Activated CD8-positive, alpha-beta memory T cell treated with anti-CD3 and anti-CD28 coated beads for 36 hours (primary cell): ENCODE measurements at regions not wholly inside any gene's neighbourhood (a gene's known extent, or its start where the extent isn't known, plus 50 kb on each side); places are given as distances from the start of the nearest gene placed in this dataset.
"Not testable (repeated sequence)": the region's sequence is repeated elsewhere in the genome, so short reads cannot be mapped to it uniquely, and the experiment has no call there.

Experiments used
- CTCF ChIA-PET: fragments of 350-600 bp; sonication (Branson Sonifier 250); formaldehyde crosslinking; loops from one replicate; lab custom pipeline; 2021; ENCODE audit warnings: antibody characterized with exemption; lab: Charles Lee
- POLR2A ChIA-PET: fragments of 350-600 bp; sonication (Branson Sonifier 250); formaldehyde crosslinking; loops from one replicate; lab custom pipeline; 2021; ENCODE audit warnings: antibody characterized with exemption; lab: Charles Lee

DNA sequence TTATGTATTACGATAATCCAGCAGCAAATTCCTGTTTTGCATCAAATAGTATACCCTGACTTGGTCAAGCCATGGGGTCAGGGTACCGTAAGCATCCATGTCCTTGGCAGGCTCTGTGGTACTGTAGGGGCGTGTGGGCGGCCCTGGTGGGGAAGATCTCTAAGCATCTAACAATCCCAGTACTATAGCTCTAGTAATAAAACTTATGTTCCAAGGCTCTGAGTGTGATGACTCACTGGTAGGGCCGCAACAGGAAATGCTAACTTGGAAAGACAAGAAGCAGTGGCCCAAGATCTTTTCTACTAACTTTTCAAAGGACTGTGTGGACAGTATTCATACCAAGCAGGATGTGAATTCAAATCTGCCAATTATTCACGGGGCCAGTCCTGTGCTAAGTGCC is 63.8 kb downstream of the CLEC18A start:
- POLR2A ChIA-PET, CTCF ChIA-PET: not testable (repeated sequence)

DNA sequence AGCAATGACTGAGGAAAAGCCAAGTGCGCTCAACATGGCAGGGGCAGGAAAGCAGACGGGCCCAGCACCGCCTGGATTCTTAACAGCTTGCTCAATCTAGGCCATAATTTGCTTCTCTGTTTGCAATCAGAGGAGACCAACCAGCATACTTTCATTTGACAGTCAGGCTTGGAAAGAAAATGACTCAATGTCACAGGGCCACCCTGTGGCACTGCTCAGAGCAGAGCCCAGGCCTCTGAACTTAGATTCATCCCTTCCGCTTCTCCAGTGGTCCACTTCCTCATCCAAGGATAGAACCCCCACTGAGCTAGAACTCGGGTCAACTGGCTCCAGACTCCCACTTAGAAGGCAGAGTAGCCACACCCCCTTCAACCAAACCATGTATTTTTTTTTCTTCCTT is 65.6 kb downstream of the CLEC18A start:
- POLR2A ChIA-PET, CTCF ChIA-PET: not testable (repeated sequence)

- ChIA-PET POLR2A (no interaction called here), CTCF (no interaction called here)
Measured at GRCh38 chr16:70018254-70018653, 67.1 kb downstream of the CLEC18A start.

GRCh38 chr16:70023207-70023606 is 72.1 kb downstream of the CLEC18A start:
- POLR2A ChIA-PET, result interaction anchor here (0.7 kb wide), 1 partner anchor 127 kb away, joined by 3 read pairs; no protein-coding TSS in a partner anchor

GRCh38 chr16:70023956-70024355 is 72.8 kb downstream of the CLEC18A start:
- CTCF ChIA-PET, POLR2A ChIA-PET: not testable (repeated sequence)

More at GRCh38 chr16:70023207-70023606, 72.1 kb downstream of the CLEC18A start:
- CTCF ChIA-PET, result not testable (repeated sequence)

- CTCF ChIA-PET, POLR2A ChIA-PET: not testable (repeated sequence)
Measured at GRCh38 chr16:70026165-70026854, 75.2 kb downstream of the CLEC18A start.

DNA sequence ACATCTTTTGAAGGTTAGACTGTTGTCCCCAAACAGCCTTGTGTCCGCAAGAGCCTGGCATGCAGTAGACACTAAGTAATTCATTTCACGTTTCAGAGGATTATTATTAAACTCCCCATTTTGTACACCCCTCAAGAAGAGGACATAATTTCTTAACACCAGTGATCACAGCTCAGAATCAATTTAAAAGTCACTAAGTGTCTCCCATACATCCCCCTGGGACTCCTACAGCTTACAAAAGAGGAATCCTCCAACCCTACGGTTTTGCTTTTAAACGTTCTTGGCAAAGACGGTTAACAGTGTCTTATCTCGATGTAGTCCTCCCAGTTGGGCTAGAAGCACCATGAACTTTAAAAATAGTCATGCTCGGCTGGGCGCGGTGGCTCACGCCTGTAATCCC is 81.2 kb upstream of the PDPR start:
- POLR2A ChIA-PET, CTCF ChIA-PET: not testable (repeated sequence)

DNA sequence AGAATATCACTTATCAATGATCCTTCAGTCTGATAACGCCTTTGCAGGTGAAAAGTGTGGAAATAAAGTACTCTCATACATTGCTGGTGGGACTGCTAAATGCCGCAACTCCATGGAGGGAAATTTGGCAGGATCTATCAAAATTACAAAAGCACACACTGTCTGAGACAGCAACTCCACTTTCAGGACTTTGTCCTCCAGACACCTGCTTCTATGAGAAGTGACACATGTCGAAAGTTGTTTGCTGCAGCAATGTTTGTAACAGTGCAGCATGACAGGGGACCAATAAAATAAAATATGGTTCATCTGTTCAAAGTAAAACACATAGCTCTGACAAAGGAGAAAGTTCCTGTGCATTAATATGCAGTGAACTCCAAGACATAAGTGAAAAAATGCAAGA is 76.2 kb upstream of the PDPR start:
- CTCF ChIA-PET, POLR2A ChIA-PET: not testable (repeated sequence)

GRCh38 chr16:70040554-70040953 is 73.6 kb upstream of the PDPR start:
- CTCF ChIA-PET, POLR2A ChIA-PET: not testable (repeated sequence)

DNA sequence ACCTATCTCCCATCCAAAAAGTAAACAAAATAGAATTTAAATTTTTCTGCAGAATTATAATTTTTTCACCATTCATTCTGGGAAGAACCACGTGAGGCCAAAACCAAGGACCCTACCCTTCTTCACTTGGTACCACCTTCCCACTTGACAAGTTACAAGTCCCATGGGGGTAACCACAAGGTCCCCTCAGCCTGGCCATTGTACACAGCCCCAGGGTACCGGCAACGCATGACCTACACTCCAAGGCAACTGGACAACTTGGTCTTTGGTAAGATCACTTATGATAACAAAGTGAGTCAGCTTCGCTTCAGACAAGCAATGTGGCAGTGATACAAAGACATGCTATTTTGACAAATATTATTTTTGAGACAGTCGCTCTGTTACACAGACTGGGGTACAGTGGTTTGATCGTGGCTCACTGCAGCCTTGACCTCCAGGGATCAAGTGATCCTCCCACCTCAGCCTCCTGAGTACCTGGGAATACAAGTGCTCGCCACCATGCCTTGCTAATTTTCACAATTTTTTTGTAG is 70.5 kb upstream of the PDPR start:
- POLR2A ChIA-PET, CTCF ChIA-PET: not testable (repeated sequence)

DNA sequence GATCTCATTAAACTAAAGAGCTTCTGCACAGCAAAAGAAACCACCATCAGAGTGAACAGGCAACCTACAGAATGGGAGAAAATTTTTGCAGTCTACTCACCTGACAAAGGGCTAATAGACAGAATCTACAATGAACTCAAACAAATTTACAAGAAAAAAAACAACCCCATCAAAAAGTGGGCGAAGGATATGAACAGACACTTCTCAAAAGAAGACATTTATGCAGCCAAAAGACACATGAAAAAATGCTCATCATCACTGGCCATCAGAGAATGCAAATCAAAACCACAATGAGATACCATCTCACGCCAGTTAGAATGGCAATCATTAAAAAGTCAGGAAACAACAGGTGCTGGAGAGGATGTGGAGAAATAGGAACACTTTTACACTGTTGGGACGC is 67.6 kb upstream of the PDPR start:
- POLR2A ChIA-PET, result not testable (repeated sequence)

GRCh38 chr16:70048083-70048482 is 66.0 kb upstream of the PDPR start:
- POLR2A ChIA-PET, CTCF ChIA-PET: not testable (repeated sequence)

More for the DNA sequence above, 67.6 kb upstream of the PDPR start:
- CTCF ChIA-PET, result not testable (repeated sequence)

GRCh38 chr16:70058056-70058455 is 56.1 kb upstream of the PDPR start:
- CTCF ChIA-PET, POLR2A ChIA-PET: not testable (repeated sequence)

DNA sequence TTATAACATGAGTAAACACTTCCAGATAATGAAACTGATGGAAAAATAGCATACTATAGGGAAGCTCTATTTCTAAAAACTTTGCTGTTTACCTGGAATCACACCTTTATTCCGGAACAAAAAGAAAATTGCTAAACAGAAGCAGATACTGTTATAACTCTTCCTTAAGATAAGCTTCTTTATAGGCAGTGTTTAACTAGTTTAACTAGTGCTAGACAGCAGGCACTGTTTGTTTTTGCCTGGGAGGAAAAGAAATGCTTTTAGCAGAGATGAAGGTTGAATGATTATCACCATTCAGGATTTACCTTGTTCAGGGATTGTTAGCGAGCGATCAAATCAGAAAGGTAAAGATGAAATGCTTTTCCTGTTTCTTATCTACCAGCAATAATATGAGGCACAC is 54.7 kb upstream of the PDPR start:
- CTCF ChIA-PET, POLR2A ChIA-PET: not testable (repeated sequence)

GRCh38 chr16:70060521-70061027 is 53.6 kb upstream of the PDPR start:
- POLR2A ChIA-PET, CTCF ChIA-PET: not testable (repeated sequence)

DNA sequence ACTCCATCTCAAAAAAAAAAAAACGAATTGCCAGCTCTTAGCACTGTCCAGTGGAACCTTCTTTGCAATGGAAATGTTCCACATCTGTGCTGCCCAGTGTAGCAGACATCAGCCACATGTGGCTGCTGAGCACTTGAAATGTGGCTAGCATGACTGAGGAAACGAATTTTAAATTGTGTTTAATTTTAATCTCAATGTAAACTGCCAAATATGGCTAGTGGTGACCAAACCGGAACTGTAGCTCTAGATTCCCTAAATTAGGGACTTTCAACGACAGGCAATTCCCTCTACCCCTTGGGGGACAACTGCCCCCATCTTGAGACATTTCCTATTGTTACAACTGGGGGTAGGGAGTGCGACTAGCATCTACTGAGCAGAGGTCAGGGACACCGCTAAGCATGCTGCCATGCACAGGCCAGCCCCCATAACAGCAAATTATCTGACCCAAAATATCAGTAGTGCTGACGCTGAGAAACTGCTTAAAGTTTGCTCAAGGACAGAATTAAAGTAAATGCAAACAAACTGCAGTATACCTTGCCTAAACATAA is 52.4 kb upstream of the PDPR start:
- CTCF ChIA-PET, POLR2A ChIA-PET: not testable (repeated sequence)

DNA sequence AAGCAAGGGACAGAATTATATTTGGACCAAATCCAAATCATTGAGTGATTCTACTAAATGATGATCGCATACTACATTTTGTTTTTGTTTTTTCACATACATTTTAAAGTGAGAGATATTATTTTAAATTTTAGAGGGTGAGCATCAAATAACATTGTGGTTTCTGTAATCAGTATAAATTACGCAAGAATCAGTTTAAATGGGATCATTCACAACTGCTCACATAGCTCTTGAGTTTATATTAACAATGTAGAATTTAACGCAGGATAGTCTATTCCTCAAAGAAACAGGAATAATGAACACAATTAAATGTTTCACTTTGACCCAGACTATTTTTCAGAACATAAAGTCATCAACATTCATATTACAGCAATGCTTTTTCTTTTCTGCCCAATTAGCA is 51.2 kb upstream of the PDPR start:
- POLR2A ChIA-PET, CTCF ChIA-PET: not testable (repeated sequence)
